NCI-H345 treated with DMSO at 0.1 percent for 48 hours (cell line): ENCODE measurements at regions not wholly inside any gene's neighbourhood (a gene's known extent, or its start where the extent isn't known, plus 50 kb on each side); places are given as distances from the start of the nearest gene placed in this dataset.
"Not testable (repeated sequence)": the region's sequence is repeated elsewhere in the genome, so short reads cannot be mapped to it uniquely, and the experiment has no call there.

ENCODE experiments used
- DNase-seq: peaks from one replicate; lab custom pipeline; 2025; ENCODE audit not compliant: unreplicated experiment; lab: John Stamatoyannopoulos, UW

DNA sequence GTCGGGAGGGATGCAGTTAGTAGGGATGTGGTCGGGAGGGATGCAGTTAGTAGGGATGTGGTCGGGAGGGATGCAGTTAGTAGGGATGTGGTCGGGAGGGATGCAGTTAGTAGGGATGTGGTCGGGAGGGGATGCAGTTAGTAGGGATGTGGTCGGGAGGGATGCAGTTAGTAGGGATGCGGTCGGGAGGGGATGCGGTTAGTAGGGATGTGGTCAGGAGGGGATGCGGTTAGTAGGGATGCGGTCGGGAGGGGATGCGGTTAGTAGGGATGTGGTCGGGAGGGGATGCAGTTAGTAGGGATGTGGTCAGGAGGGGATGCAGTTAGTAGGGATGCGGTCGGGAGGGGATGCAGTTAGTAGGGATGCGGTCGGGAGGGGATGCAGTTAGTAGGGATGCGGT lies 96.2 kb downstream of the BDH1 start:
- not testable (repeated sequence) for DNase-seq

- DNase-seq = no peak
Observed at GRCh38 chr3:197458906-197459470, 96.8 kb downstream of the BDH1 start.

DNA sequence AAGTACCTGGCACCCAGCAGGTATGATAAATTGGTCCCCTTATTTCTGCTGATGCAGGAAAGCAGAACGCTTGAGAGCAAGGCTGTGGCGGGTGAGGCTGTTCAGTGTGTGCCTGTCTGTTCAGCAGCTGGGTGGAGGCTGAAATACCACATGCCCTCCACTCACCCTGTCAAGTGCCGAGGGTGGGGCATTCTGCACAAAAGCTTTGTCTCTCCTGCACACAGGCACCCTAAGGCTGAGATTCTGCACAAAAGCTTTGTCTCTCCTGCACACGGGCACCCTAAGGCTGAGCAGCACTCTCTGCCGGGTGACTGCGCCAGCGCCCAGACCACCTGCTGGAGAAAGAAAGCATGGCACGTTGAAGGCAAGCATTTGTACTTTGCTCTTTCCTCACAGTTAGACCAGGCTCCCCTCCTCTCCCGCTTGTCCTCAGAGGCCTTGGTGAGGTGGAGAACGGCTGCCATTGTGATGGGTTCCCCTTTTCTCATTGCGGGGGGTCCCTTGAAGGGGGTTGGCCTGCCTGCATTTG lies 97.5 kb downstream of the BDH1 start:
- DNase-seq = no peak

GRCh38 chr3:197456261-197457091 lies 99.3 kb downstream of the BDH1 start:
- DNase-seq = no peak

DNA sequence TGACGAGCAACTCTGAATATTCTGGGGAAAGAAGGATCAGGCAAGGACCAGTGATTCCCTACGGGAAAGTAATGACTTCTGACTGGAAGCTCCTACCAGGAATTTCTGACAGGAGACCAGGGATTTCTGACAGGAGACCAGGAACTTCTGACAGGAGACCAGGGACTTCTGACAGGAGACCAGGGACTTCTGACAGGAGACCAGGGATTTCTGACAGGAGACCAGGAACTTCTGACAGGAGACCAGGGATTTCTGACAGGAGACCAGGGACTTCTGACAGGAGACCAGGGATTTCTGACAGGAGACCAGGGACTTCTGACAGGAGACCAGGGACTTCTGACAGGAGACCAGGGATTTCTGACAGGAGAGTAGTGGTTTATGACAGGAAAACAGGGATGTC lies 100.9 kb downstream of the BDH1 start:
- not testable (repeated sequence) for DNase-seq

GRCh38 chr3:197454014-197454413 lies 101.8 kb downstream of the BDH1 start:
- no peak for DNase-seq

- DNase-seq = no peak
Observed at GRCh38 chr3:197450810-197451209, 105.0 kb downstream of the BDH1 start.

- no peak for DNase-seq
Observed at GRCh38 chr3:197450308-197450707, 105.5 kb downstream of the BDH1 start.

- not testable (repeated sequence) for DNase-seq
Observed at GRCh38 chr3:197449181-197449580, 106.6 kb downstream of the BDH1 start.

GRCh38 chr3:197447781-197448180 lies 108.0 kb downstream of the BDH1 start:
- not testable (repeated sequence) for DNase-seq

- DNase-seq = no peak
Observed at GRCh38 chr3:197447057-197447456, 108.7 kb downstream of the BDH1 start.

DNA sequence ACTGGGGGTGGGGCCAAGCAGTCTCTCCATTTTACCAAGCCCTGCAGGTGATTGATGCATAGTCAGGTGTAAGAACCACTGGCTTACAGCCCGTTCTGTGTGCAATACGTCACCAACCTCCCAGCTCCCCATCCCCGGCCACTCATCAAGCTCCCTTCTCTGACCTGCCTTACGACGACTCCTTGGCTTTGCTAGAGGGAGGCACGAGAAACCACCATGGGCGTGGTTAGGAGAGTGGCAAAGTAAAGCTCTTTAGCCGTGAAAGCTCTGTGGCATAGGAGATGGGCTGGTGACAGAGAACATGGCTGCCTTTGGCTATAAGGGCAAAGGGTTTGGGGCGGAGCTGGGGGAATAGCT lies 109.1 kb downstream of the BDH1 start:
- no peak for DNase-seq

- DNase-seq = no peak
Observed at GRCh38 chr3:197445896-197446699, 109.7 kb downstream of the BDH1 start.

DNA sequence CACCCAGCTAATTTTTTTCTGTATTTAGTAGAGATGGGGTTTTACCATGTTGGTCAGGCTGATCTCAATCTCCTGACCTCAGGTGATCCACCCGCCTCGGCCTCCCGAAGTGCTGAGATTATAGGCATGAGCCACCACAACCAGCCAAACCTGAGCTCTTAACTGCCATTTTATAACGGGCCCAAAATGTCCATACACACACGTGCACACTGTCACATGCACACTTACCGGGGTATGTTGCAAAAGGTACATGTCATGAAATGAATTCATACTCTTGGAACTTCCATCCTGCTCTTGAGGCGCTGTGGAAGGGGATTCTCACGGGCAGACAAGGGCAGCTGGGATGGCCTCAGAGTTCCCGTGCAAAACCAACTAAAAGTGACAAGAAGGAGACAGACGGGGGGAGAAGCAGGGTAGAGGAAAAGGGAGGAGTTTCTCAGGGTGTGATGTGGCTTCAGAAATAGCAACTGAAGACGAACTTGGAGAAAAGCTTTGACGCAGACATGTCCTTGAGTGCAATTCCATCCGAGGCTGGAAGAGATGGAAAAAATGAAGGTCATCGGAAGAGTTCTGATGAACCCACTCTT lies 110.9 kb downstream of the BDH1 start:
- DNase-seq = no peak

GRCh38 chr3:197443506-197443905 lies 112.3 kb downstream of the BDH1 start:
- no peak for DNase-seq

GRCh38 chr3:197440717-197441303 lies 115.0 kb downstream of the BDH1 start:
- no peak for DNase-seq

DNA sequence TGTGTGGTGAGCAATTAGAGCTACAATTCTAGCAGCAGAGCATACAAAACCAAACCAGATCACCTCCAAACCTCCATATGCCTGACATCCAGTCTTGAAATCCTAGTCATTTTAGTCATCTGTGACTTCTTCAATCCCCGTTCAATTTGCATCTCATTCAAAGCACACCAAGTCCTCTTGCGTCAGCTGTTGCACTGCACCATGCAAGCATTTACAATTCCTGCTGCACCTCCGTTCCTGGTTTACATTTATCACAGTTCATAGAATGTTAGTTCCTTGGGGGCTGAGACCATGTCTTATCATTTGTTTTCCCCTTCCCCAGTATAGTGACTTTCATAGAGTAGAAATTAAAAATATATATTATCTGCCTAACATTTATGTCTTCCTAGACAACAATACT lies 116.9 kb downstream of the BDH1 start:
- DNase-seq = no peak

DNA sequence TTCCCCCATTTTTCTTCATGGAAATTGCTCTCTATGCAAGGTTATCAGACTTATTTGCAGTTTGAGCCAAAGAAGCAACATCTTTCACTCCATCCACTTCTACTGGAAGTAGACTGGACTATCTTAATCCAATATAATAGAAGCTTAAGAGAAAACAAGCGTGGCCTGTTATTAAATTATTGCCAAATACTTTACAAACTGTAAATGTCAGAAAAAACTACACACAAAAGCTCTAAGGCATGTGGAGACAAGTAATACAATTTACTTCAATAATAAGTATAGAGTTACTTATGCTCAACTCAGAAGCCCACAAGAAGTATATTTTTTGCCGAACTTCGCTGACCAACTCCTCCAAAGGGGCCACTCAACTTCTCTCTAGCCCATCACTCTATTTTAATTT lies 120.3 kb downstream of the BDH1 start:
- no peak for DNase-seq

GRCh38 chr3:197434830-197435229 lies 120.9 kb downstream of the BDH1 start:
- no peak for DNase-seq

GRCh38 chr3:197432384-197433127 lies 123.2 kb downstream of the BDH1 start:
- no peak for DNase-seq
